Uterus (tissue), 3 donors: ENCODE measurements at regions not wholly inside any gene's neighbourhood (a gene's known extent, or its start where the extent isn't known, plus 50 kb on each side); places are given as distances from the start of the nearest gene placed in this dataset.

Experiments used
- DNase-seq, 2 donors: peaks; one replicate each; pipeline ENCODE4 v3.0.0-alpha.2; 2019 to 2020
- H3K27ac ChIP-seq, 2 donors: fragments of 200-600 bp; sonication (generic); 1 replicate in 1 of 2; 2 replicates in 1 of 2; pipeline ENCODE4 v1.5.1; 2016 to 2018
- H3K27me3 ChIP-seq, 2 donors: fragments of 200-600 bp; sonication (generic); one replicate each; pipeline ENCODE4 v1.5.1; 2018 to 2019; ENCODE audit warnings: control low read depth in 1 of 2
- H3K36me3 ChIP-seq, 2 donors: fragments of 200-600 bp; sonication (generic); one replicate each; pipeline ENCODE4 v1.5.1; 2019; ENCODE audit warnings: control low read depth in 1 of 2
- H3K4me1 ChIP-seq, 2 donors: fragments of 200-600 bp; sonication (generic); one replicate each; pipeline ENCODE4 v1.5.1; 2018 to 2019; ENCODE audit warnings: control low read depth in 1 of 2
- H3K4me3 ChIP-seq, 2 donors: fragments of 200-600 bp; sonication (generic); 1 replicate in 1 of 2; 2 replicates in 1 of 2; pipeline ENCODE4 v1.5.1; 2018 to 2019; ENCODE audit warnings: mild to moderate bottlenecking in 1 of 2
- H3K9me3 ChIP-seq, 2 donors: fragments of 200-600 bp; sonication (generic); one replicate each; pipeline ENCODE4 v1.5.1; 2019; ENCODE audit warnings: control low read depth in 1 of 2
- CTCF ChIP-seq, 4 experiments: fragments of 200-600 bp in 2 of 4; fragments of 450-650 bp in 2 of 4; sonication (generic) in 2 of 4; IDR thresholded peaks; one replicate each; pipeline ENCODE4 v1.5.1; 2016 to 2019; ENCODE audit warnings: antibody characterized with exemption in 4 of 4, mild to moderate bottlenecking in 2 of 4, moderate library complexity in 1 of 4
- POLR2A ChIP-seq, 2 donors: fragments of 450-650 bp; IDR thresholded peaks; one replicate each; pipeline ENCODE4 v1.6.1; 2016; ENCODE audit warnings: antibody characterized with exemption in 2 of 2, mild to moderate bottlenecking in 1 of 2, moderate library complexity in 1 of 2
- intact Hi-C: fragments of 100-400 bp; cut with DNase I; formaldehyde crosslinking; loops from one replicate; pipeline ENCODE4 v1.15.1; 2023; ENCODE audit warnings: low total_unique reads
- donor health status: DM: yes; HTN: yes; CAD: no.

DNA sequence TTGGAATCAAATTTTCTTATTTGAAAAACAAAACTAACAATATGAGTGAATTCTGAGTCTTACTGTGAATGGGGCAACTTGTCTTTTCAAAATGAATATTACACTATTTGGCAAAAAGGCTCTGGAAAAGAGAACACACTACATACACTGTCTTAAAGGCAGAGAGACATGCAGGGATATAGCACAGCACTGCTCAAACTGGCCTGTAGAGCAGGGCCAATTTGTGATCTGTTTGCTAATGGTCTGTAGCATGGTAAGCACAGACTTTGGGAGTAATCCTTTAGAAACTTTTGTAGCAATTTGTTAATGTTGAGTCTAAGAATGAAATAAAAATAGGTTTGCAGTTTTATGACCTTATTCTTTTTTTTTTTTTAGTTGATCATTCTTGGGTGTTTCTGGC is 679.8 kb upstream of the SGO1 start:
- DNase-seq = no peak

DNA sequence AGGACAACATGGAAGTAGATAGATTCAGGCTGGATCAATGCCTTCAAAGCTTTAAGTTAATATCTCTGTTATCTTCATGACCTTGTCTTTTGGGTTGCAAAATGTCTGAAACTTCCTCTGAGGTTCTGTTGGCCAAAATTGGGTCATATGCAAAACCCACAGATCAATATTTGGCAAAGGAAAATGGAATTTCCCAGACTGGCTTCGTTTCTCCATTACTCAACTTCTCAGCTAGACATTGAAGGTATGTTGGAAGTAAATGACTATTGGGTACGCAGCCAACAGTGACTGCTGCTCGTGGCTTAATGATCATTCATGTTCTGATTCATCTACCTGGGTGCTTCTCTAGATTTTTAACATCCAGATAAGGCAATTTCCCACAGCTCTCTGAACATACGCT is 675.4 kb upstream of the SGO1 start:
- Histone ChIP-seq H3K9me3 (no peaks in the 10 kb centered on the region), H3K27me3 (no peaks in the 10 kb centered on the region), H3K36me3 (no peaks in the 10 kb centered on the region), H3K4me3 (no peak overlapping the region), H3K4me1 (no peaks in the 10 kb centered on the region), H3K27ac (no peak overlapping the region)
- TF ChIP-seq POLR2A (IDR thresholded peaks at IDR 0.05) (no peak), CTCF (IDR thresholded peaks at IDR 0.05) (no peak)
- intact Hi-C loops = no loop called here
- no peak for DNase-seq

More for the DNA sequence above, 679.8 kb upstream of the SGO1 start:
- H3K36me3 ChIP-seq = no peaks in the 10 kb centered on the region
- H3K4me1 ChIP-seq = no peaks in the 10 kb centered on the region
- H3K9me3 ChIP-seq = no peaks in the 10 kb centered on the region
- H3K4me3 ChIP-seq = no peak overlapping the region
- TF ChIP-seq POLR2A (IDR thresholded peaks at IDR 0.05) = no peak
- no peak for TF ChIP-seq CTCF (IDR thresholded peaks at IDR 0.05)
- H3K27me3 ChIP-seq = no peaks in the 10 kb centered on the region
- intact Hi-C loops = no loop called here
- no peak overlapping the region for H3K27ac ChIP-seq

DNA sequence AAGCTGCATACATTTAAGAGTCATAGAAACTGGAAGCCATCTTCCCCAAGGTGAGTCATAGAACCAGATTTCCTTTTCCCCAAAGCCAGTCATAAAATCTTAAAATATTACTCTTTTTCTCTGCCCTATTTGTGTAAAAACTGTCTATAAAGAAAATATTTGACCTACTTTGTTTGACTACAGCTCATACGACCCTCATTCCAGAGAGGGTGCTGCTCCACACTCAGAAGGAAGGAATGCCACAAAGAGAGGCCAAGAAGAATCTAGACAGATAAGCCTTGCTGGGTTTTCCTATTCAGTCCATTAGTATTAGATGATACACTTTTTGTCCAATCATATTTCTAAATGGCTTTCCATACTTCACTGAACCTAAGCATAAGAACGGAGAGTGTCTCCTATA is 671.6 kb upstream of the SGO1 start:
- Histone ChIP-seq H3K27me3 (no peaks in the 10 kb centered on the region), H3K36me3 (no peaks in the 10 kb centered on the region), H3K27ac (no peak overlapping the region), H3K4me1 (no peaks in the 10 kb centered on the region), H3K4me3 (no peak overlapping the region), H3K9me3 (no peaks in the 10 kb centered on the region)
- no peak for DNase-seq
- intact Hi-C loops = no loop called here
- no peak for TF ChIP-seq CTCF (IDR thresholded peaks at IDR 0.05)
- no peak for TF ChIP-seq POLR2A (IDR thresholded peaks at IDR 0.05)

GRCh38 chr3:20853890-20854289 is 667.9 kb upstream of the SGO1 start:
- Histone ChIP-seq H3K27me3 (no peaks in the 10 kb centered on the region), H3K4me3 (no peak overlapping the region), H3K4me1 (no peaks in the 10 kb centered on the region), H3K36me3 (no peaks in the 10 kb centered on the region), H3K9me3 (no peaks in the 10 kb centered on the region), H3K27ac (no peak overlapping the region)
- no peak for DNase-seq
- no peak for TF ChIP-seq POLR2A (IDR thresholded peaks at IDR 0.05)
- no peak for TF ChIP-seq CTCF (IDR thresholded peaks at IDR 0.05)
- intact Hi-C loops = no loop called here

DNA sequence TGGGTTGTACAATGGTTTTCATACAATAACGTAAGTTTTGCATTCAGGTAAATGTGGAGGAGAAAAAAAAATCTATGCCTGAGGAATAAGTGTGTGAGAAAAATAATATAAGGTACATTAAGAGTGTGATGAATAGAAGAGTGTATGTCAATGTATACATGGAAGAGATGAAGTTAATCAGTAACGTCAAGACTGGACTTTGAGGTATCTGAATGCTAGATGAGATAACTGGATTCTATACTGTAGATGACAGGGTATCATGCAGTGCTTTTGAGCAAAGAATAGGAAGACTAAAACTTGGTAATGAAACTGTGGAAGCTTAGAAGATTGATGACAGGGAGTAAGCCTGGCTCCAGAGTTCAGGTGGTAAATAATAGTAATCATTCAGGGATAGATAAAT is 666.7 kb upstream of the SGO1 start:
- no peaks in the 10 kb centered on the region for H3K9me3 ChIP-seq
- no peak overlapping the region for H3K4me3 ChIP-seq
- no peaks in the 10 kb centered on the region for H3K27me3 ChIP-seq
- no peaks in the 10 kb centered on the region for H3K36me3 ChIP-seq
- intact Hi-C loops = no loop called here
- no peak overlapping the region for H3K27ac ChIP-seq
- H3K4me1 ChIP-seq = no peaks in the 10 kb centered on the region
- TF ChIP-seq CTCF (IDR thresholded peaks at IDR 0.05) (no peak), POLR2A (IDR thresholded peaks at IDR 0.05) (no peak)
- no peak for DNase-seq
